NT2/D1 (cell line): ENCODE measurements at regions not wholly inside any gene's neighbourhood (a gene's known extent, or its start where the extent isn't known, plus 50 kb on each side); places are given as distances from the start of the nearest gene placed in this dataset.

ENCODE experiments used
- YY1 ChIP-seq: IDR thresholded peaks from 2 replicates; pipeline ENCODE4 v1.6.1; 2011; ENCODE audit not compliant: insufficient read length, insufficient read depth
- ZNF274 ChIP-seq: IDR thresholded peaks from 2 replicates; pipeline ENCODE4 v1.6.1; 2011; ENCODE audit warnings: mild to moderate bottlenecking, low read depth, low read length

DNA sequence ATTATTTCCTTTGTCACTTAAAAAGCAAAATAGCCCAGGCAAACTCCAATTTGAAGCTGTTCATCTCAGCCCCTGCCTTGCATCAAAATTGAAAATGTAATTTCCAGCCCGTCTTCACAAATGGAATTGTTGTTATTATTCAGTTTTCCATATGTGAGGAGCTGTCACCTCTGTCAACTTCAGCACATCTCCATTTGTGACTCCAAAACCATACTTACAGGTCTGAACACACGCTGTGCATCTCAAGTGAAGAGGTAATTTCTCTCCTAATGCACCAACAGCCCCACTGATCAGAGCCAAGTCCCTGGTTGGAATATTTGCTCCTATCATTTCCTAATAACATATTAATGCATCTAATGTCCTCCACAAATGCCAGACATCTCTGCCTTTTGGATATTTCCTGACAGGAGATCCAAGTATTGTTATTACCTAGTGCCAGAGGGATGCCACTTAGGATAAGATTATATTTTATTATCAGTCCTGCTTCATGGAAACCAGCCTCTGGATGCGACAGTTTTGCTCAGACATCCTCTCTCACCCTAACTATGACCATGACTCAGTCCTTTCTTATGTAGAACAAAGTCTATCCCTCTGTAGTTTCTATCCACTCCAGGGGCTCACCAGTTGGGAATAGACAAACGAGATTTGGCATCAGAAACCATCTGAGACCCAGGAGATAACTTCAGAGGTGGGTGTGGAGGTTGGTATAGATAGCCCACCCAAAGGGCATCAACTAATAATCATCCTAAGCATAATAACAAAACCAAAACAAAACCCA is 379.8 kb downstream of the VPS13C start:
- TF ChIP-seq YY1 (no peak), ZNF274 (no peak)
